Occipital lobe (tissue), 1 donor: ENCODE measurements at regions not wholly inside any gene's neighbourhood (a gene's known extent, or its start where the extent isn't known, plus 50 kb on each side); places are given as distances from the start of the nearest gene placed in this dataset.
"Not testable (repeated sequence)": the region's sequence is repeated elsewhere in the genome, so short reads cannot be mapped to it uniquely, and the experiment has no call there.

Experiments used
- DNase-seq: peaks from one replicate; lab custom pipeline; 2025; lab: John Stamatoyannopoulos, UW

DNA sequence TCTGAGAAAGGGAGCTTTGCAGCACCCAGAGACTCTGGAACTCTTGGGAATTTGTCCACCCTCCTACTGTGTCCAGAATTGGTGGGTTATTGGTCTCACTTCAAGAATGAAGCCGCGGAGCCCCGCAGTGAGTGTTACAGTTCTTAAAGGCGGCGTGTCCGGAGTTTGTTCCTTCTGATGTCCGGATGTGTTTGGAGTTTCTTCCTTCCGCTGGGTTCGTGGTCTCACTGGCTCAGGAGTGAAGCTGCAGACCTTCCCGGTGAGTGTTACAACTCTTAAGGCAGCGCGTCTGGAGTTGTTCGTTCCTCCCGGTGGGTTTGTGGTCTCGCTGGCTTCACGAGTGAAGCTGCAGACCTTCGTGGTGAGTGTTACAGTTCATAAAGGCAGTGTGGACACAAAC, 824.7 kb downstream of the LRRTM4 start:
- not testable (repeated sequence) for DNase-seq

DNA sequence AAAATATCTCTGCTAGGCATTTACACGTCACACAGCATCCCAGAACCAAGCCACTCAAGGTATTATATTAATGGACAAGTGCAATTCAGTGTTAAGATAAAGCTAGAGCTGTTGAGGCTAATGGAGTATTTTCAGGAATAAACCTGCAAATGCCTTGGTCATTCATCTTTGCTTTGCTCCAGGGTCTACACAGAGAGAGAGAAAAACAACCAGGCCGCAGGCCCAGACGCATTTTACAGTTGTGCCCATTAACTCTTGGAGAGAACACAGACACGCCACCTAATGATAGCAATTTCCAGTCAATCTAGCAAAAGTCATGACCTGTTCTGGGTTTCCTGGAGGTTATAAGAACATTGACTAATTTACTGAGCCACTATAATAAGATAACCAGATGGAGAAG, 829.3 kb downstream of the LRRTM4 start:
- no peak for DNase-seq

DNA sequence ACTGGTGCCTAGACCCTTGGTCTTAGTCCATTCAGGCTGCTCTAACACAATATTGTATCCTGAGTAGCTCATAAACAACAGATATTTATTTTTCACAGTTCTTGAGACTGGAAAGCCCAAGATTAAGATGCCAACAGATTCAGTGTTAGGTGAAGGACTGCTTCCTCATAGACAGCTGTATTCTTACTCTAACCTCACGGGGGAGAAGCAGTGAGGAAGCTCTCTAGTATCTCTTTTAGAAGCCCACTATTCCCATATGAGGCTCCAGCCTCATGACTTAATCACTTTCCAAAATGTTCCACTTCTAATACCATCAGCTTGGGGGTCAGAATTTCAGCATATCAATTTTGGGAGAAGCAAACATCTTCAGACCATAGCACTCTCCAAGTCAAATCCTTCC, 833.4 kb downstream of the LRRTM4 start:
- DNase-seq: no peak

DNA sequence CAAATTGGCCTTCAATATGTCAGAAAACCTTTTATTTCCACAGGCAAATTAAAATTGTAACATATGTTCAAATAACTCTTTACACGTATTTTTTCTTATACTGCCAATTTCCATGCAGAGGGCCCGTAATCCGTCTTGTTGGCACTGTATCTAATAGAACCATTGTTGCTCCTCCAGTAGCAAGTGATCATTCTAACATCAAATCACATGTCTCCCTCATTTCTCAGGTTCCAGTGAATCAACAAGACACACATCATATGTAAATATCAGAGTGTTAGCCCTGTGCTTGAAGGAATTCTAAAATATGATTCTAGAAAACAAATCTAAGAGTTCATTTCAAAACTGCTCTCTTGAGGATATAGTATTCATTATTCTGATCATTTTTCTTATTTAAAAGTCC, 834.3 kb downstream of the LRRTM4 start:
- DNase-seq: no peak

DNA sequence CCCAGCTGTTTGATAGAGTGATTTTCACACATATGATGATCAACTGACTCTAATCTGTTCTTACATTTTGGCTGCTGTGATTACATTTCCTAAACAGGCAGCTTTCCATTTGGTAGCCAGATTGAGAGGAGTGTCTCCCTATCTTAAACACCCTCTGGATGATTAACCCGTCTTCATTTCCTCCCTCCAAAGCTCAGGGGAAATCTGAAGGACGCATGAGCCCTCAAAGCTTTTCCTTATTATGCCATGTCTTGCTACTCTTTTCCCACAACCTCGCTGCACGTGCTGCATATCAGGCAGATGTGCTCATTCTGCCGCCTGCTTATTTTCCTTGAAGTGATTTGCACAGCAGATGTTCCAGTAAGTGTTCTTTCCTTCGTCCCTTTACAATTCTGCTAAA, 837.4 kb downstream of the LRRTM4 start:
- no peak for DNase-seq

DNA sequence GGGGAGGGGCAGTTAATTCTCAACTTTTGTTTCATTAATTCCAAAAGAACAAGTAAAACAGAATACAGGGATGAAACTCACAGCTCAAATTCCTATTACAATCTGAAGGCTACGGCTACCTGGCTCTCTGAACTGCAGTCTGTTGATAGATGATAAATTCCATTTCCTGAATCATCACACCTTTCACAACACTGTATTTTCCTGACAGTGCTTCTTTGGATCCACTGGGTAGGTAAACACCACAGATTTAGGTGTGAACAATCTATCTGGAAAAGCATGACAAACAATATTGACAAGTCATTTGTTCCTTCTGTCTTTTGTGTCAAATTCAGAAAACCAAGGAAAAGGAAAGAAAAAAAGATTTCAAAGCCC, 843.2 kb downstream of the LRRTM4 start:
- no peak for DNase-seq

DNA sequence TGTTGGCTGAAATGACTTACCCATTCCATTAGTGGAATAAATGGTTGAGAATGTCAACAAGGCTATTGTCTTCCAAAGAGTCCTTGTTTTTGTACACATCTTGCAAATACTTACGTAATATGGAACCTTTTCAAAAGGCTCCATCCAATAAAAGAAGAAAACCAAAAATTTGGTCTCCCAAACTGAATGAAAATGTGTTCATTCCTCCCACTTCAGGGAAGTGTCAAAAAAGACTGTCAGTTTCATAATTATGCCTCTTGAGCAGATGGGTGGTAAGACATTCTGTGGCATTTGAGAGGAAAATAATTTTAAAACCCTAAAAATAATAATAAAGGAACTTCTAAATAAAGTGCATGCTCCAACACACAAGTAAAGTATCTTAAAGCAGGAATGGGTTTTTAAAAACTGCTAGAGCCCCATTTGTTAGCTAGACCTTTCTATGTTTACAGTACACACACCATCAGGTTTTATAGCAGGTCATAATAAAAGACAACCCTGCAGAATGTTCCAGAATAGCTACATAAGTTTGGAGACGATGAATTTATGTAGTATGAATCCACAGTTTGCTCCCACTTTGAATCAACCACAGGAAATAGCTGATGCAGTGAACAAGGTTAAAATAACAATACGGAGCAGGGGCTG, 843.7 kb downstream of the LRRTM4 start:
- no peak for DNase-seq

DNA sequence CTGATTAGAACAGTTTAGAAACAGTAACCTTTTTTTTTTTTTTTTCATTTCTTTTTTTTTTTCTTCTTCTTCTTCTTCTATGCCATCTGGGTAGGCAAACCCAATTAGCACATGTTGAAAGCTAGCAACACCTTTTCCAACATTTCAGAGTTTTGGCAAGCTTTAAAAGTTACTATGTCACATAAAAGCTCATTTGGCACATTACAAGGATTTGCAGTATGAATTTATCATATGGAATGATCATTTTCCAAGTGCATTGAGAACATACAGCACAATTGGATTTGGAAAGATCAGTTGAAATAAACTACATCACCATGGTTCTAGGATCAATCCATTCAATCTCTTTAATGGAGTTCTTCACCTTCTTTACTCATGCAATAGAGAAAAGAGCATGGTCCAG, 847.0 kb downstream of the LRRTM4 start:
- no peak for DNase-seq

DNA sequence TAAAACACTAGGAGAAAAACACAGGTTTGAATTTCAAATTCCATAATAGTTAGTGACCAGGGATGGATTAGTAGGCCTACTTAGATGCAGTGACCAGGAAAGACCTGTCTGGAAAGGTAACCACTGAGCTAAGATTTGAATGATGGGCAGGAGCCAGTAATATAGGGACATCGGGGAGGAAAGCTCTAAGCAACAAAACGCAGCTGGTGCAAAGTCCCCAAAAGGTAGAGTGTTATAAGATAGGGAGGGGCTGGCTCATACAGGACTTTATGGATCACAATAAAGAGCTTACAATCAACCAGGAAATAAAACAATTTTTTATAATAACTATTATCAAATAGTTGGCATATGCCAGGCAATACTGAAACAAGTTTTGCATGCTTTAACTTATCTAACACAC, 849.4 kb downstream of the LRRTM4 start:
- DNase-seq: no peak

DNA sequence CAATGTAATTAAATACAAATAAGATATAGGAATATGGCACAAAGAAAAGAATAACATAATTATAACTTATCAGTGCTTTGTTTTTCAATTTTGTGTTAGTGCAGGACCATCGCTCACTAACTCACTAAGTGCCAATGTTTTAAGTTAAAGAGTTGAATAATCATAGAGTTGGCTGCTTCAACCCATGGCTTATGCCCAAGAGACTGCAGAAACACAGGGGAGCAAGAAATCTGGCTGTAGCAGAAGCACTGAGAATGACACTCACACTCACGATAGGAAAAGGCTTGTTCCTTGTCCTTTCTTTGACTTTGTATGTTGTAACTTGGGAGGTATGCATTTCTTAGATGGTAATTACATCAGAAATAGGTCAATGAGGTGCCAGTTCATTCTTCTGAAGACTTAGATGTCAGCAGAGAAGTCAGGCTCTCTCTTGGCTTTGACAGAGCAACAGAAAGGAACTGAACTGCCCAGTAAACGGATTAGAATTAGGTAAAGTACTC, 852.2 kb downstream of the LRRTM4 start:
- no peak for DNase-seq

DNA sequence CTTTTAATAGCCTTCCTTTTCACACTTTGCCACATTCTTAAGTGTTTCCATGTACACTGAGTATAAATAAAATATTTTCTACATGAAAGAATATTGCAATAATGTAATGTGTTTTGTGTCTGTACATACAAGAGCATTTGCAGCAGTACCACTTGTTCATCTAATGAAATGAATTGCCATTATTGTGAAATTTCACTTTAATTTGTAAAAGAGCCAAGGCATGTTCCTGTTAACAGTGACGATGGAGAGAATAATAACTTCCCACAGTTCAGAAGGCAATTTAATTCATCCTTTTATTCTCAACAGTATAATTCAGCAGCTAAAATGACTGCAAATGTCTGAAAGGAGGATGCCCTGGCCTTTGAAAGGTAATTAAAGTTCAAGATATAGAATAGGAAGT, 853.9 kb downstream of the LRRTM4 start:
- no peak for DNase-seq

DNA sequence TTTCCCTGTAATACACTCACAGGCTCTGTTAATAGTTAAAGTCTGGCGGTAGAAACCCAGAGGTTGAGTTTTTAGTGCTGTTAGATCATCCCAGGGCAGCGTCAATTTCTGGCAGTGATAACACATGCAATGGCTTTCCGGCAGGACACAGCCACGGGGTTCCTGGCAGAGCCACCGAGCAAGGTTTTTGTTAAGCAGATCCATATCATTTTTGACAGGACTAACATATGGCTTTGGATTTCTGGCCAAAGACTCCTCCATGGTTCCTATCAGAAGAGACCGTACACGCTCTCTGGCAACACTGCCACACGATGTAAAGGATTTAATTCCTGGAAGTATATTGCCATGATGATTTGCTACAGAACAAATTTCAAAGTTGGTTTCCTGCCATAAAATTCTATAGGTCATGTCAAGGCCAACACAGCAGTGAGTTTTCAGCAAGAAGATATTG, 854.3 kb downstream of the LRRTM4 start:
- no peak for DNase-seq

DNA sequence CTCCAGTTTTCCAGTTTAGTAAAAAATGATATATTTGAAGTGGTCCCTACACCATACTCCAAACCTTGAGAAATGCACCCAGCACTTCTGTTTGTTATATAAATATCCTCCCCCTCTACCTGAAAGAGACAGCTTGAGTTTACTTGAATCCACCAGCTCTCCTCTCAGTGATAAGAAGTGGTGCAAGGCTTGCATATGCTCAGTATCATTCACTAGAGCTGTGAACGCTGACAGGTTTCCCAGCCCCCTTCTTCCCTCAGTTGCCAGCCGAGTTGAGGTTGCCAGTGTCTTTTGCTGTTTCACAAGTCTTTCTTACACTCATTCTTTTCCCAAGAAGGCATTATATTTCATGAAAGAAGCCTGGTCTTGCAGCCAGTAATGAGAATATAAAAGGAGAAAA, 880.0 kb downstream of the LRRTM4 start:
- DNase-seq: no peak

DNA sequence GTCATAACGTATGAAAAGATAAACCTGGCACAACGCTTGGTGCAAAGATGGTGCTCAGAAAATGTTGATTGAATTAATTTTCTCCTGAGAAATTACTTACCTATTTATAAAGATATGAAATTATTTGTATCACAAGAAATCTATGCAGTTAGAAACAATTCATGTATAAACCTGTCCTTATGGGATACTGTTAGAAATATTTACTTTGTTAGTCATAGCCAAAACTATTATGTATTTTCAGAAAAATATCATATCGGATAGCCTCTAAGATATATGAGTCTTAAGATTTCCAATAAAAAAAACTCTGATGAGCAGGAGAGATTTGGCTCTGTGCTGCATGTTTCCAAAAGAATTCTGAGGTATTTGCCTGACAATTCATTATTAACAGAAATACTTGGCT, 880.7 kb downstream of the LRRTM4 start:
- DNase-seq: no peak

DNA sequence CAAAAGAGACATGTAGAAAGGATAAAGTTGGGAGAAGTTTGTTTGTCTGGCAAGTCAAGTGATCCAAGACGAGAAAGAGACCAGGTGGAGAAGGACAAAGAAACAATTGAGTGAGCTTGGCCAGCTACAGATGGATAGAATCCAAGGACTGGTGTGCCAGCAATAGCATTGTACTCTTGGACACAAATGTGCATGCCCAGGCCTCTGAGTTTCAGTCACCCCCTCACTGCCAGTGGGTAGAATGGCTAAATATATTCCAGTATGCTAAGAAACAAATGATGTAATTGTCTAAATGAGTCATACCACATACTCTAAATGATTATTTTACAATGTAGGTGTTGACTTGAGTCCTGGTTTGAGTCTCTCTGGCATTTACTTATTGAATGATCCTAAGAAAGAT, 881.3 kb downstream of the LRRTM4 start:
- peak; percentile 69 for DNase-seq

DNA sequence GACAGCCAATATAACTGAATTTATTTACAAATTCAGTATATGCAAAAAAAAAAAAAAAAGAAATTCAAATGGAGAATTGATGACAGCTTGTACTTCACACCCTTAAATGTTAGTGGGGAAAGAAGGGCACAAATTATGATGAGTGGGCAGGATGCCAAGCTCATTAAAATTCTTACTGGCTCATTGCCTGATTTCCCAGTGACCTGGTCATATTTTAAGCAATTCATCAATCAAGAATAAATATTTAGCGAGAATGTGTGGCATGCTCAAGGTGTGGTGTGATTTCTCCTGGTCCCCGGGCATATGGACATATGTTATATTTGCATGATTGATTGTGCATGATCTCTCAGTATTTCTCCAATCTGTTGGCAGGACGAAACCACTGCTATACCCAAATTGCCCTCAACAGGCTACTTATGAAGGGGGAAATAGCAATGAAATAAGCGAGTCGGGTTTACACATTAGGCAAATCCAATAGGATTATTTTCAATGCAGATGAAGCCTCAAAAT, 883.0 kb downstream of the LRRTM4 start:
- DNase-seq: no peak

DNA sequence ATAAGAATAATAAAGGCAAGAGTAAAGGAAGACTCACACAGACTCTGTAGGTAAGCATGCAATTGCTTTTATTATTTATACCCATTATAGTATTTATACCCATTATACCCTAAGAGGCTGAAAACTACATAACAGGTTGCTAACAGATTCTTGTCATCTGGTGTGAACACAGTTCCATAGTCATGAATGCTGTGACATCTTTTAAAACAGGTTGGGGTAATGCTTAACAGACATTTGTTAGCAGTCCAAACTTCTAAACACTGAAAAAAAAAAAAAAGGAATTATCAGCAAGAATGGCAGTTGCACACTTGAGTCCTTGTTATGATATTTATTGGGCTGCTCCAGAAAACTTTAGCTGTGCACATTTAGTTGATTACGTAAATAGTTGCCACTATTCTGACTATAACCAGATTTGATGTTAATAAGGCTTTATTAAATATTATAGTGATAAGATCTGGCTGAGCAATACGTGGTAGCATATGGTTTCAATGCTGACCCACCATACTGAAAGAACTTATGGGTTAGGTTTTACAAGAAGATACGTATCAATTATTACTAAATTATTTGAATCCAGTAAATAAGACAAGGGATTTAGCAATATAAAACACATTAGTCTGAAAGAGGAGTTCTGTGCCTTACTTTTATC, 888.8 kb downstream of the LRRTM4 start:
- DNase-seq: no peak

DNA sequence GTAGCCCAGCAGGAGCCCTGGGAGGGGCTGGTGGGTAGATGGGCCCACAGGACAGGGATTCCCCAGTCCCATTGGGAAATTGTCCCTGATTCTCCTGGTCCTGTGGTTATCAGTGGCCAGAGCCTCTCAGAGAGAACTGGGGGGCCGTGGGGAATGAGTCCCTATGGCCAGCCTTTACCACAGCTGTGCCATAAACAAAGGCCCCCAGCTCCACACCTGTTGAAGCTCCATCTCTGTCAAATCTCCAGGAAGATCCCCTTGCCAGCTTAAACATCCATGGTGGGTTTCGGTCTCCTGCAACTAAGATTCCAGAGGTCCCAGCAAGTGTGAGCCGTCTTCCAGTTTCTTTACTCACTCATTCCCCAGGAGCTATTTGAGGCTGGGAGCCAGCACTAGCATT, 897.1 kb downstream of the LRRTM4 start:
- DNase-seq: no peak

DNA sequence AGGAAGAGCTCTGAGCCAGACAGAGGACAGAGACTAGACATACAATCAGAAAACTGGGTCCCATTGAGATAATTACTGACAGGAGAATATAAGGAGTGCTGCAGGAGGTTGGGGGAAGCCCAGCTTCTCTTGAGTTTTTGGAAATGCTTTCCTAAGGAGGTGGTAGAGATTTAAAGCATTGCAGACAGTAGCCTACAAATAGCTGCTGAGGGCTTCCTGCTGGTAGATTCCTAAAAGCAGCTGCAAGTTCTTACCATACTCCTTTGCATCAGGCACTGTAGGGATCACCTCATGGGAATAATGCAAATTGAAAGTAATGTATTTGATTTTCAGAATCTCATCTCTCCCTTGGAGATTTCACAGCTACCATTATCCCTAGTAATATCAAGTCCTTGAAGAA, 902.6 kb upstream of the GCFC2 start:
- DNase-seq: no peak

DNA sequence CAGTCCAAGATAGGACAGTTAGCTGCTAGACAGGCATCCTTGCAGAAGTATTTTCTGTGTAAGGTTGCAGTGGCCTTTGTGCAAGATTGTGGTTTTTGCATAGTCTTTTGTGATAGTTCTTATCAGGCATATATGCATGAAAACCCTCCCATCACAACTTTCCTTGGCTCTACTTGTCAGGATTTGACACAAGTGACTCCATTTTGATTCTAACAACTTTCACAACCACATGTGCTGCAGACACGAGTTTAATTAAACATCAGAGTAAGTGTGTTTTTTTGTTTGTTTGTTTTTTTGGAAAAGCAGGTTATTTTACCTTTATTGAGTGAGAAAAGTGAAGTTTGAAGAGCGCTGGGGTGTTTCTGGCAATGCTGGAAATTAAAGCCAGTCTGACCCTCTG, 902.0 kb upstream of the GCFC2 start:
- no peak for DNase-seq

DNA sequence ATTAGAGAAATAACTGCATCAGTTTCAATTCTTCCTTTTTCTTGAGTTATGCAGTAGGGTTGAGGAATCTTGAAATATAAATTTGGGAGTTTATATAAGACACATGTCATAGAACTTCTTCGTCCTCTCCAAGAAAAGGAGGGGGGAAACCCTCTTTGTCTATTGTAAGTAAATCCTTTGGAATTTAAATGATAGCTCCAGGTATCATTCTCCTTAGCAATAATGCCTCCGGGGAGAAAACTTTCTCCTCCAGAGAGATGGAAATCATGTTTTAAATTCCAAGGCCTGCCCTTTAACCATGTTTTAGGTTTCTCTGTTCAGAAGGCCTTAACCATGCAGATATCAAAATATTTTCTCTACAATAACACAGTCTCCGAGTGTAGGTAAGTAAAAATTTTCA, 899.7 kb upstream of the GCFC2 start:
- DNase-seq: no peak

DNA sequence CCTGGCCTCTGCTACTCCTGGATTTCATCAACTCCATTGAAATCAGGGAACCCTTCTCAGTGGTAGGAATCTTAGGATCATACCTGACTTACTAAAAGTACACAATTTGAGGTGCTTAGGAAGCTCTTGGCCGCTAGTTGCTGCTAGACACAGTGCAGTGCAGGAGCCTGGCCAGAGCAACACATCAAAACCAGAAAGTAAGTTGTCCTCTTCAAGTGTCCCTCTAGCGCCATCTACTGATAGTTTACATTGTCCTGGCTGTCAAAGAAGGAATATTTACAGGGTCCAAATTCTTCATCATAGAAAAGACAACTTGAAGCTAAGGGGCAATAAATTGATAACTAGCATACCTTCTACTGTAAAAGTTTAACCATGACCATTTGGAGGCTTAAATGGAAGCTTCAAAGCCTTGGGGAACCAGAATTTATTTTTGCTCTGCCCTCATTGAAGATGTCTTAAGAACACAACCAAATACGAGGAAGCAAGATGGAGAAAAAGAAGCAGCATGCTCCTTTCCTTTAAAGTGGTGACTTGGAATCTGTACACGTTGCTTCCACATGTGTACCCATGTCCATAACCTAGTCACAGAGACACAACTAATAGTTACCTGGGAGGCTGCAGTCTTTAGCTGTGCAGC, 889.1 kb upstream of the GCFC2 start:
- DNase-seq: peak; percentile 21

DNA sequence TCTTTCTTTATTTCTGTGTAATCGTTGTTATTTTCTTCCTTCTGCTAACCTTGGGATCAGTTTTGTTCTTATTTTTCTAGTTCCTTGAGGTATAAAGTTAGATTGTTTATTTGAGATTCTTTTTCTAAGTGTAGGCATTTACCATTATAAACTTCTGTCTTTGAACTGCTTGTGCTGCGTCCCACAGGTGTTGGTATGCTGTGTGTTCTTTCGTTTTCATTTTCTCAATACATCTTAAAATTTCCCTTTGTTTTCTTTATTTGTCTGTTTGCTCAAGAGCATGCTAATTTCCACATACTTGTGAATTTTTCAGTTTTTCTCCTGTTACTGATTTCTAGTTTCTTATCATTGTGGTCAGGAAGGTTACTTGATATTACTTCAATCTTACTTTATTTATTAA, 873.8 kb upstream of the GCFC2 start:
- no peak for DNase-seq
